GM19239 (cell line): ENCODE measurements at regions not wholly inside any gene's neighbourhood (a gene's known extent, or its start where the extent isn't known, plus 50 kb on each side); places are given as distances from the start of the nearest gene placed in this dataset.

Experiments
- DNase-seq: peaks from one replicate; pipeline ENCODE4 v3.0.0; 2011; ENCODE audit warnings: low spot score; ENCODE audit not compliant: insufficient read length
- FAIRE-seq: peaks from 2 replicates; lab custom pipeline; 2011; peaks lifted over from hg19 to GRCh38; lab: Jason Lieb, UNC

GRCh38 chr3:28637742-28638141 lies 289.1 kb upstream of the AZI2 start:
- DNase-seq (no peak), FAIRE-seq (no peak)

- FAIRE-seq (no peak), DNase-seq (no peak)
Measured at GRCh38 chr3:28645149-28645548, 296.5 kb upstream of the AZI2 start.

GRCh38 chr3:28646435-28646834 lies 297.8 kb upstream of the AZI2 start:
- FAIRE-seq (no peak), DNase-seq (no peak)

- no peak for DNase-seq
- FAIRE-seq, result no peak
Measured at GRCh38 chr3:28649266-28649665, 300.6 kb upstream of the AZI2 start.

- FAIRE-seq, result no peak
- DNase-seq, result no peak
Measured at GRCh38 chr3:28651159-28651558, 302.5 kb upstream of the AZI2 start.

GRCh38 chr3:28664123-28664522 lies 315.5 kb upstream of the AZI2 start:
- DNase-seq, result no peak
- no peak for FAIRE-seq

GRCh38 chr3:28667646-28668621 lies 319.3 kb upstream of the AZI2 start:
- DNase-seq (peak; percentile 16), FAIRE-seq (peak; percentile 87)

- FAIRE-seq, result no peak
Measured at GRCh38 chr3:28669870-28670269, 321.2 kb upstream of the AZI2 start.

GRCh38 chr3:28672406-28672805 lies 323.8 kb upstream of the AZI2 start:
- DNase-seq, result no peak
- FAIRE-seq, result no peak

More at GRCh38 chr3:28669870-28670269, 321.2 kb upstream of the AZI2 start:
- DNase-seq, result no peak

GRCh38 chr3:28673446-28673845 lies 324.8 kb upstream of the AZI2 start:
- FAIRE-seq (no peak), DNase-seq (no peak)

GRCh38 chr3:28674212-28674611 lies 325.6 kb upstream of the AZI2 start:
- DNase-seq, result no peak
- no peak for FAIRE-seq

- no peak for FAIRE-seq
- no peak for DNase-seq
Measured at GRCh38 chr3:28677581-28677980, 329.0 kb upstream of the AZI2 start.

GRCh38 chr3:28678086-28678485 lies 329.5 kb upstream of the AZI2 start:
- FAIRE-seq (no peak), DNase-seq (no peak)

- no peak for FAIRE-seq
- DNase-seq, result no peak
Measured at GRCh38 chr3:28680050-28680449, 331.4 kb upstream of the AZI2 start.

- no peak for FAIRE-seq
- DNase-seq, result no peak
Measured at GRCh38 chr3:28682121-28682520, 333.5 kb upstream of the AZI2 start.

- DNase-seq, result no peak
- FAIRE-seq, result no peak
Measured at GRCh38 chr3:28690176-28690575, 341.6 kb upstream of the AZI2 start.

GRCh38 chr3:28698706-28699105 lies 350.1 kb upstream of the AZI2 start:
- no peak for FAIRE-seq

GRCh38 chr3:28699283-28699682 lies 350.7 kb upstream of the AZI2 start:
- FAIRE-seq (no peak), DNase-seq (no peak)

More at GRCh38 chr3:28698706-28699105, 350.1 kb upstream of the AZI2 start:
- DNase-seq, result no peak

- DNase-seq, result no peak
- no peak for FAIRE-seq
Measured at GRCh38 chr3:28700728-28701127, 352.1 kb upstream of the AZI2 start.

GRCh38 chr3:28703843-28704242 lies 355.2 kb upstream of the AZI2 start:
- FAIRE-seq (no peak), DNase-seq (no peak)

GRCh38 chr3:28711293-28711692 lies 362.7 kb upstream of the AZI2 start:
- FAIRE-seq, result no peak
- DNase-seq, result no peak

- FAIRE-seq (no peak), DNase-seq (no peak)
Measured at GRCh38 chr3:28716939-28717338, 368.3 kb upstream of the AZI2 start.
